HepG2 (cell line): ENCODE measurements at regions not wholly inside any gene's neighbourhood (a gene's known extent, or its start where the extent isn't known, plus 50 kb on each side); places are given as distances from the start of the nearest gene placed in this dataset.

Experiments
- CEBPB ChIP-seq: IDR thresholded peaks from 2 replicates; pipeline ENCODE4 v1.6.1; 2011; ENCODE audit warnings: low read depth, low read length, improper control_type of control experiment, borderline replicate concordance
- FOXA3 ChIP-seq: IDR thresholded peaks from 2 replicates; pipeline ENCODE4 v1.6.1; 2016; ENCODE audit warnings: missing genetic modification reagents, missing compliant biosample characterization
- HMG20A ChIP-seq: IDR thresholded peaks from 2 replicates; pipeline ENCODE4 v1.6.1; 2016; ENCODE audit warnings: borderline replicate concordance
- HNRNPH1 ChIP-seq: fragments of 200-400 bp; formaldehyde crosslinking; optimal IDR thresholded peaks from 2 replicates; pipeline ENCODE3; 2017; ENCODE audit warnings: mild to moderate bottlenecking, low read depth, low read length
- MTF1 ChIP-seq: sonication (generic); formaldehyde crosslinking; IDR thresholded peaks from 2 replicates; pipeline ENCODE4 v1.5.0; 2020; ENCODE audit warnings: missing genetic modification reagents
- NCOR1 ChIP-seq: fragments of 200-600 bp; sonication (generic); IDR thresholded peaks from 2 replicates; pipeline ENCODE4 v1.7.0; 2017; ENCODE audit warnings: antibody characterized with exemption, low read length, borderline replicate concordance
- NFE2L2 ChIP-seq: fragments of 150-350 bp; IDR thresholded peaks from 2 replicates; pipeline ENCODE4 v1.6.1; 2014; ENCODE audit warnings: low read length
- RFX5 ChIP-seq: IDR thresholded peaks from 2 replicates; pipeline ENCODE4 v1.6.1; 2011; ENCODE audit warnings: low read depth, low read length, improper control_type of control experiment
- STAT5B ChIP-seq: sonication (generic); formaldehyde crosslinking; IDR thresholded peaks from 2 replicates; pipeline ENCODE4 v1.4.0; 2020; ENCODE audit warnings: missing genetic modification reagents
- THAP11 ChIP-seq: IDR thresholded peaks from 2 replicates; pipeline ENCODE4 v1.6.1; 2016; ENCODE audit warnings: missing biosample characterization, missing genetic modification reagents
- ZBTB3 ChIP-seq: sonication (generic); formaldehyde crosslinking; IDR thresholded peaks from 2 replicates; pipeline ENCODE4 v1.4.0; 2020; ENCODE audit warnings: low read depth, mild to moderate bottlenecking, moderate library complexity, missing genetic modification reagents, borderline replicate concordance
- ZC3H13 ChIP-seq: sonication (generic); formaldehyde crosslinking; IDR thresholded peaks from 2 replicates; pipeline ENCODE4 v1.8.1; 2023; ENCODE audit warnings: mild to moderate bottlenecking, missing genetic modification reagents, moderate library complexity
- ZNF674 ChIP-seq: sonication (generic); formaldehyde crosslinking; IDR thresholded peaks from 2 replicates; pipeline ENCODE4 v1.5.0; 2020; ENCODE audit warnings: low read depth, mild to moderate bottlenecking, missing genetic modification reagents
- ZNF724P ChIP-seq: sonication (generic); formaldehyde crosslinking; IDR thresholded peaks from 2 replicates; pipeline ENCODE4 v1.8.0; 2022; ENCODE audit warnings: missing genetic modification reagents, borderline replicate concordance
- ZNF839 ChIP-seq: sonication (generic); formaldehyde crosslinking; IDR thresholded peaks from 2 replicates; pipeline ENCODE4 v1.4.0; 2020; ENCODE audit warnings: missing genetic modification reagents, mild to moderate bottlenecking, borderline replicate concordance
- TF ChIP-seq, protein P1 (sequence below): IDR thresholded peaks from 2 replicates; pipeline ENCODE4 v1.6.1; 2016; ENCODE audit warnings: mild to moderate bottlenecking
- TF ChIP-seq, protein P2 (sequence below): sonication (generic); formaldehyde crosslinking; IDR thresholded peaks from 2 replicates; pipeline ENCODE4 v1.4.0; 2020; ENCODE audit warnings: missing genetic modification reagents
- TF ChIP-seq, protein P3 (sequence below), 2 experiments: sonication (generic) in 1 of 2; formaldehyde crosslinking in 1 of 2; IDR thresholded peaks; 2 replicates each; pipeline versions ENCODE4 v1.4.0 to v1.6.1; 2016 to 2020; ENCODE audit warnings: borderline replicate concordance in 1 of 2, low read depth in 1 of 2, mild to moderate bottlenecking in 1 of 2, missing genetic modification reagents in 1 of 2

DNA sequence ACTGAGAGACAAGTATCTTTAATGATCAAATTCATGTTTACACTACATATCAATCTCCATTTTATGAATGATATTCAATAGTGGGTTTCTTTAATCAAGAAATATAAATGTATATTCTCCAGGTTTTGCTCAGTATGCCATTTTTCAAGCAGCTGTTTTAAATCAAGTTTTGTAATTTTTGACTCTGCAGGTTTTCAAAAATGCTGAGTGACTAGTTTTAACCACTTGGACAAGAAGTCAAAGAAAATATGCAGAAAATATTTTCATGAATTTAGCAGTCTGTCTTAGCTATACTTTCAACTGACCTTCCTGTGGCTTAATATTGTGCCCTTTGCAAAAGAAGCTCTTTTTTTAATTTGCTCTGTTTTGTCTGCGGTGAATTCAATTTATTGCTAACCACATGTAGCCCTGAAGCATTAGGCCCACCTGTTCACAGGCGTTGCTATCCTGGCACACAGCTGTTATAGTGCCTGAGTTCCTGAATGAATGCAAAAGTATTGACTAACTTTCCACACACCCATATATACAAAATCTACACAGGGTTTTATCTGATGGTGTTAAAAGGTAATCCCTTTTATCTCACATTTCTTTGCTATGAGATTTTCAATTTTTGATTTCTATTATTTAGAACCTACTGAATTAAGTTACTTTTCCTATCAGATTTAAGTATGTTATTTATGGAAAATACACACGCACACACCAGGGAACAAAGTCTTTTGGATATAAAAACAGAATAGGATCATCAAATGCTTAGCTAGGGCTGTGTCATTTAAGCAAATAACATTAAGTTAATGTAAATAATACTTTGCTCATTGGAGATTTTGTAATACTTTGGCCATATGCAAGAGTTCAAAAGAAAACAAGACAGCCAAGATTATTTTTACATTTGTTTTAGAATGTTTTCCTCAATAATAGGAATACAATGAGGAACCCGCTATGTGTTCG, 1166.1 kb upstream of the GBE1 start (continued):
- TF ChIP-seq ZC3H13 (CRISPR knock-in tag) (no peak), ZBTB3 (CRISPR knock-in tag) (no peak), RFX5 (no peak), HNRNPH1 (no peak), ZNF724P (CRISPR knock-in tag) (no peak), STAT5B (CRISPR knock-in tag) (no peak), NFE2L2 (peak; percentile 57; the same call in 1 of the 2 replicates), THAP11 (CRISPR knock-in tag) (no peak), FOXA3 (CRISPR knock-in tag) (peak; percentile 60; the same call in 1 of the 2 replicates), ZNF839 (CRISPR knock-in tag) (no peak), ZNF674 (CRISPR knock-in tag) (no peak), HMG20A (CRISPR knock-in tag) (no peak), CEBPB (peak; percentile 46; the same call in 1 of the 2 replicates), NCOR1 (peak; percentile 41; the same call in 1 of the 2 replicates), MTF1 (CRISPR knock-in tag) (no peak)
- TF ChIP-seq, protein P1, sequence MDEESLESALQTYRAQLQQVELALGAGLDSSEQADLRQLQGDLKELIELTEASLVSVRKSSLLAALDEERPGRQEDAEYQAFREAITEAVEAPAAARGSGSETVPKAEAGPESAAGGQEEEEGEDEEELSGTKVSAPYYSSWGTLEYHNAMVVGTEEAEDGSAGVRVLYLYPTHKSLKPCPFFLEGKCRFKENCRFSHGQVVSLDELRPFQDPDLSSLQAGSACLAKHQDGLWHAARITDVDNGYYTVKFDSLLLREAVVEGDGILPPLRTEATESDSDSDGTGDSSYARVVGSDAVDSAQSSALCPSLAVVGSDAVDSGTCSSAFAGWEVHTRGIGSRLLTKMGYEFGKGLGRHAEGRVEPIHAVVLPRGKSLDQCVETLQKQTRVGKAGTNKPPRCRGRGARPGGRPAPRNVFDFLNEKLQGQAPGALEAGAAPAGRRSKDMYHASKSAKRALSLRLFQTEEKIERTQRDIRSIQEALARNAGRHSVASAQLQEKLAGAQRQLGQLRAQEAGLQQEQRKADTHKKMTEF = 0 out of 2 replicates have a peak, but pooled peaks have one; percentile 22
- TF ChIP-seq, protein P2, sequence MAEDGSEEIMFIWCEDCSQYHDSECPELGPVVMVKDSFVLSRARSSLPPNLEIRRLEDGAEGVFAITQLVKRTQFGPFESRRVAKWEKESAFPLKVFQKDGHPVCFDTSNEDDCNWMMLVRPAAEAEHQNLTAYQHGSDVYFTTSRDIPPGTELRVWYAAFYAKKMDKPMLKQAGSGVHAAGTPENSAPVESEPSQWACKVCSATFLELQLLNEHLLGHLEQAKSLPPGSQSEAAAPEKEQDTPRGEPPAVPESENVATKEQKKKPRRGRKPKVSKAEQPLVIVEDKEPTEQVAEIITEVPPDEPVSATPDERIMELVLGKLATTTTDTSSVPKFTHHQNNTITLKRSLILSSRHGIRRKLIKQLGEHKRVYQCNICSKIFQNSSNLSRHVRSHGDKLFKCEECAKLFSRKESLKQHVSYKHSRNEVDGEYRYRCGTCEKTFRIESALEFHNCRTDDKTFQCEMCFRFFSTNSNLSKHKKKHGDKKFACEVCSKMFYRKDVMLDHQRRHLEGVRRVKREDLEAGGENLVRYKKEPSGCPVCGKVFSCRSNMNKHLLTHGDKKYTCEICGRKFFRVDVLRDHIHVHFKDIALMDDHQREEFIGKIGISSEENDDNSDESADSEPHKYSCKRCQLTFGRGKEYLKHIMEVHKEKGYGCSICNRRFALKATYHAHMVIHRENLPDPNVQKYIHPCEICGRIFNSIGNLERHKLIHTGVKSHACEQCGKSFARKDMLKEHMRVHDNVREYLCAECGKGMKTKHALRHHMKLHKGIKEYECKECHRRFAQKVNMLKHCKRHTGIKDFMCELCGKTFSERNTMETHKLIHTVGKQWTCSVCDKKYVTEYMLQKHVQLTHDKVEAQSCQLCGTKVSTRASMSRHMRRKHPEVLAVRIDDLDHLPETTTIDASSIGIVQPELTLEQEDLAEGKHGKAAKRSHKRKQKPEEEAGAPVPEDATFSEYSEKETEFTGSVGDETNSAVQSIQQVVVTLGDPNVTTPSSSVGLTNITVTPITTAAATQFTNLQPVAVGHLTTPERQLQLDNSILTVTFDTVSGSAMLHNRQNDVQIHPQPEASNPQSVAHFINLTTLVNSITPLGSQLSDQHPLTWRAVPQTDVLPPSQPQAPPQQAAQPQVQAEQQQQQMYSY (CRISPR knock-in tag) = no peak
- TF ChIP-seq, protein P3, sequence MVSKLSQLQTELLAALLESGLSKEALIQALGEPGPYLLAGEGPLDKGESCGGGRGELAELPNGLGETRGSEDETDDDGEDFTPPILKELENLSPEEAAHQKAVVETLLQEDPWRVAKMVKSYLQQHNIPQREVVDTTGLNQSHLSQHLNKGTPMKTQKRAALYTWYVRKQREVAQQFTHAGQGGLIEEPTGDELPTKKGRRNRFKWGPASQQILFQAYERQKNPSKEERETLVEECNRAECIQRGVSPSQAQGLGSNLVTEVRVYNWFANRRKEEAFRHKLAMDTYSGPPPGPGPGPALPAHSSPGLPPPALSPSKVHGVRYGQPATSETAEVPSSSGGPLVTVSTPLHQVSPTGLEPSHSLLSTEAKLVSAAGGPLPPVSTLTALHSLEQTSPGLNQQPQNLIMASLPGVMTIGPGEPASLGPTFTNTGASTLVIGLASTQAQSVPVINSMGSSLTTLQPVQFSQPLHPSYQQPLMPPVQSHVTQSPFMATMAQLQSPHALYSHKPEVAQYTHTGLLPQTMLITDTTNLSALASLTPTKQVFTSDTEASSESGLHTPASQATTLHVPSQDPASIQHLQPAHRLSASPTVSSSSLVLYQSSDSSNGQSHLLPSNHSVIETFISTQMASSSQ (IDR thresholded peaks at IDR 0.05; ENCODE audit: low read depth) = no peak
- TF ChIP-seq, protein P3 (CRISPR knock-in tag; IDR thresholded peaks at IDR 0.05; ENCODE audit: borderline replicate concordance) = no peak
